ENCODE measurements at regions not wholly inside any gene's neighbourhood (a gene's known extent, or its start where the extent isn't known, plus 50 kb on each side); places are given as distances from the start of the nearest gene placed in this dataset.
"Not testable (repeated sequence)": the region's sequence is repeated elsewhere in the genome, so short reads cannot be mapped to it uniquely, and the experiment has no call there.

DNA sequence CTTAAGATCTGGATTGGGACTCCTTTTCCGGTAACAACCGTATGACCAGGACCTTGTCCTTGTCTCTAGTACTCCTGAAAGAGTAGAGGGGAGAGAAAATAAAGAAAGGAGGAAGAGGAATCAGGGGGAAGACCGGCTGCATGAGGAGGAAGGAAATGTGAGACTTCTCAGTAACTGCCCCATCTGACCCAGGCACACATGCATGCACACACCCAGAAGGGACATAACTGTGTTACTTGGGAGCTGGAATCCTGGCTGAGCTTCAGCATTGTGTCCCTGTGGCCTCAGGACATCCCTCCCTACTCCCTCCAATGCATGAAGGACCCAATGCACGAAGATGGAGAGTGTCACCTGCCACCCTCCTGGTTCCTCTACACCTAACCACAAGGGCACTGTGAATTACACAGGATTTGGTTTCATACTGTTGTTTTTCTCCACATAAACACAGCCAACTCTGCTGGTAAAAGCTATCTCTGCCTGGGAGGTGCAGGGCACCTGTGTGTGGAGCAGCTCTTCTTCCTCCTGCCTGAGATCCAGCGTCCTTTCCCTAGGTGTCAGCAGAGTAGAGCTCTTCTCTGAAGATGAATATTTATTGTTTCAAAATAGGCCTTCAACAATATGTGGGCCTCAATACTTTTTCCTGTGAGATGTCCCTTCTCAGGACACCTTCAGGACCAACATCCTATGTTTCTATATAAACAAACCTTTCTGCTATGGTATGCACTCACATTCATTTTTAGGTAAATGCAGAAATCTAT lies 574.1 kb upstream of the ID2 start:
- no peak for DNase-seq

DNA sequence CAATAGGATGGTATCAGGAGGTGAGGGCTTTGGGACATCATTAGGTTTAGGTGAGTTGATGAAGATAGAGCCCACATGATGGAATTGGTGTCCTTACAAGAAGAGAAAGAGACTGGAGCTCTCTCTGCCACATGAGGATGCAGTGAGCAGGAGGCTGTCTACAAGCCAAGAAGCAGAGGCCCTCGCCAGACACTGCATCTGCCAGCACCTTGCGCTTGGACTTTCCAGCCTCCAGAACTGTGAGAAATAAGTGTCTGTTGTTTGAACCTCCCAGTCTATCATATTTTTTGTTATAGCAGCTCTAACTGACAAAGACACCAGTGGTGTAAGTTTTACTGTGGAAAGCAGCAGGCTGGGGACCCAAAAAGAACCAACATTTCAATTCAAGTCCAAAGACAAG lies 571.1 kb upstream of the ID2 start:
- DNase-seq: no peak

DNA sequence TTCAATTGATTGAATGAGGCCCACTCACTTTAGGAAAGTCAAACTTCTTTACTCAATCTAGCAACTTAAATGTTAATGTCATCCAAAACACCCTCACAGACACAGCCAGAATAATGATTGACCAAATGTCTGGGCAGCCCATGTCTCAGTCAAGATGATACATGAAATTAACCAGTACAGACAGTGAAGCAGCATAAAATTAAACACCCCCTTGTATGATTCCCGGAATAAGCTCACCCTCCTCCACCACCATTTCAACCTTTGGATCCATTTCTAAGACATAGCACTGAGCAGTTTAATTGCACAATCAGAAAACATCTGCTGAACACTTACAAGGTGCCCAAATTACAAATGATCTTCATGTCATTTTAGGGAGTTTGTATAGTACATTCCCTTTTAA lies 570.7 kb upstream of the ID2 start:
- DNase-seq: no peak

DNA sequence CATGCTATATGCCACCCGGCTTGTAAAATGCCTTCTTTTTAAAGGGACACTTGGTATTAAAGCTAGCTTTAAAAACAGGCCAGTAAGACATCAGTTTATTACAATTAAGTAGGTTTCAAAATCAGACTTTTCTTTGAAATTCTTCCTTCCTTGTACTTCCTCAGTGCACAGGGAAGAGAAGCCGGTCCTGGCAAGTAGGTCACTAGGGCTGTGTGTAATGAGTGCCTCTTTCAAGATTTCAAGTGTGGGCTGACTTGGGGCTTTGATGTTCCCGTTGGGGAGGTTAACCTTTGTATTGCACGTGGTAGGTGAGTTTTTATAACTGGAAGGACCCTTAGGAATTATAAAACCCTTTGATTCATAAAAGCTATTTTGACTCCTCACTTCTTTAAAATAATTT lies 566.4 kb upstream of the ID2 start:
- no peak for DNase-seq

DNA sequence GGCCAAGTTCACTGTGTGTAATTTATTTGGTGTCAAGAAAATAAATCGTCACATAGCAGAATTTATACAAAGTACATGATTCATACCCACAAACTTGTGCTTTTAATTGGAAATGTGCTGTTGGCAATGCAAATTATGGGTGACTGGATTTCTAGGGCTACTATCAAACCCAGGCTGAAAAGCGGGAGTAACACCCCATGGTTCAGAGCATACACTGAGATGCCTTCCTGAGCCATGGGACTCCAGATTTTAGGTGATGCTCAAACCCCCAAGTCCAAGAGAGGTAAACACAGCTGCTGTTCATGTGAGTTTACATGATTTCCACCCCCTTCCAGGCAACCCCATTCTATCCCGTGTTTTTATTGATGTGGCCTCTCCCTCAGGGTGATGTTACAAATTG lies 565.9 kb upstream of the ID2 start:
- DNase-seq: no peak

DNA sequence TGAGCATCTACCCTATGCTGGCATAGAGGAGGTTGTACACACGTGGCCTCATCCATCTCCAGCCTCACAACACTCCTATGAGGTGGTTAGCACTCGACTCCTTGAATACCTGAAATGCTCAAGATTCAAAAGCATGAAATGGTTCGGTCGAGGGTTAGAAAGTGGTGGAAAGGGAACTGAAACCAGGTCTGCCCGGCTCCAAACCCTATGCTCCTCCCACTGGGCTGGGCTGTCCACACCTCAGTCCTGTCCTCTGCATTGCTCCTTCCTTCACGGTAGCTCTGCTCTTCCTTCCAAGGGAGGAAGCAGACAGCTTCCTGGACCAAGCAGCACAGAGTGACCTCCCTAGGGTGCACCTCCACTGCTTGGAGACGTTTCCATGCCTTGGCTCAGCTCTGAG lies 565.2 kb upstream of the ID2 start:
- no peak for DNase-seq

DNA sequence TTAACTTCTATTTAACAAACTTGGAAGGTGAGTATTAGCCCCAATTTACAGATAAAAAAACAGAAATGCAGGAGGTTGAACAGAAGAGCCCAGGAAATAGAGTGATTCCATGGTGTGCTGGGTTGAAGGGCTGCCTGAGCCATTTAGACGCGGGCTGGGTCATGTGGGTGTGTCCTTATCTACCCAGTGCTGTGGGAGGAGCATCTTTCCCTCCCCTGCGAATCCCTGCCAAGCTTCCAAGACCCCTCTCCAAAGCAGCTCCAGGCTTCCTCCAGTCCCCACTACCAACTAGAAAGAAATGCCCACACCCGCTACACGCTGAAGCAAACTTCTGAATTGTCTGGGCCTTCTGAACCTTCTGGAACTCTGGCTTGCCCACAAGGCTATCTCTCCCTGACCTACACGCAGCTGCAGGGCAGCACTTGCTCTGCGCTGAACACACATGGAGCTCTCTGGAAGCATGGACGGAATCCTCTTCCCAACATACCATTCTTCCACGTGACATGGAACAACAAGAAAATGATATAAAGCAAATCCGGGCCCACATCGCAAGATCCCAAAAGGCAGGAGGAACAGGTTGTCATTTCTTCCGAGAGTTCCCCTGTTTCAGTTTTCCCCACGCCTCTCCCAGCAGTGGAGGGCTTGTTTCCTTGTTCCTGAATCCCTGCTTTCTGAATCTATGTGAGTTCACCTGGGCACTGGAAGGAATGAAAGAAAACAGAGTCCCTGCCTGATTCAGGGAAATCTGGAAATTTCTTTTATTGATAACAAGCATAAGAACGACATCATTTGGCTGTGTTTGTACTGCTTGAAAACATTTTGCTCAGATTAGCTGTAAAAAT lies 562.7 kb upstream of the ID2 start:
- no peak for DNase-seq

DNA sequence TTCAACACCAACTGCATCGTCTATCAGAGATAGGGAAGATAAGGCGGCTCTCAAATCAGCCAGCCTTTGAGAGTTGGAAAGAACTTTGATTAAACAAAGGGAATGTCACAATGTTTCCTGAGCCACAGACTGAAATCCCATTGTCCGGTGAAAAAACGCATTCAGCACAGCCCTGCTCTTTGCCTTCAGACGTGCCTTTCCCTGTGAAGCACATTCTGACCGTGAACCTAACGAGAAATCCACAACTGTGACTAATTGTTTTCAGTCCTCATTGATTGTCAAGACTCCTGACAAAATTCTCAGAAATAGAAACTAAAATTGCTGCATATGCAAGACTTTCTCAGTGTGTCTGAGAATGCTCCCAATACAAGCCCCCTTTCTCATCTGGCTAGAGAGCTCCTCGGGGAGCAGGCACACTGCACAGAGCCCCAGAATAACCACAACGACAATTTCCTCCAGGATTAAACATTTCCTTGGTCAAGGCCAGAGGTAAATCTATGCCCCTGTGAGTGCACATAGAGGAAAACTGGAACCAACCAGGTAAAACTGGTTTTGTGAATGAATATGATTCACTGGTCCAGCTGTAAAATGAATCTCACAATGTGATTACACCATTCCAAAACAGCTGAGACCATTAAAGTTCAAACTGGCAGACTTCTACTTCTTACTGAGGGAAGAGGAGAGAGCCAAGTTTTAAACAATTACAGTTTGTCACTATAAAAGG lies 561.9 kb upstream of the ID2 start:
- DNase-seq: no peak

DNA sequence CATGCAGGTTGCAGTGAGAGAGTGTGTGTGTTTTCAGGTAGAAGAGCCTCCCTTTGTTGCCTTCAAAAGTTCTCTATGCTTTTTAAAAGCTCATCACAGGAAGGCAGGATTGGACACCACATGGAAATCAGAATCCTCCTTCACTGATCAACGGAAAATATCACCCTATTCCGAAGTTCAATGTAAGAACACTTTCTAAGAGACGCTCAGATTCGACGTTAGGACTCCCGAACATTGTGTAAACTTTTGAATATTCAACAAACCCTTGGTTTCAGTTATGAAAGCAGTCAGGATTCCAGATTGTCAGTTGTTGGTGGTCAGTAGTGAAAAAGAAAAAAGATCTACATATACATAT lies 561.4 kb upstream of the ID2 start:
- DNase-seq: no peak

DNA sequence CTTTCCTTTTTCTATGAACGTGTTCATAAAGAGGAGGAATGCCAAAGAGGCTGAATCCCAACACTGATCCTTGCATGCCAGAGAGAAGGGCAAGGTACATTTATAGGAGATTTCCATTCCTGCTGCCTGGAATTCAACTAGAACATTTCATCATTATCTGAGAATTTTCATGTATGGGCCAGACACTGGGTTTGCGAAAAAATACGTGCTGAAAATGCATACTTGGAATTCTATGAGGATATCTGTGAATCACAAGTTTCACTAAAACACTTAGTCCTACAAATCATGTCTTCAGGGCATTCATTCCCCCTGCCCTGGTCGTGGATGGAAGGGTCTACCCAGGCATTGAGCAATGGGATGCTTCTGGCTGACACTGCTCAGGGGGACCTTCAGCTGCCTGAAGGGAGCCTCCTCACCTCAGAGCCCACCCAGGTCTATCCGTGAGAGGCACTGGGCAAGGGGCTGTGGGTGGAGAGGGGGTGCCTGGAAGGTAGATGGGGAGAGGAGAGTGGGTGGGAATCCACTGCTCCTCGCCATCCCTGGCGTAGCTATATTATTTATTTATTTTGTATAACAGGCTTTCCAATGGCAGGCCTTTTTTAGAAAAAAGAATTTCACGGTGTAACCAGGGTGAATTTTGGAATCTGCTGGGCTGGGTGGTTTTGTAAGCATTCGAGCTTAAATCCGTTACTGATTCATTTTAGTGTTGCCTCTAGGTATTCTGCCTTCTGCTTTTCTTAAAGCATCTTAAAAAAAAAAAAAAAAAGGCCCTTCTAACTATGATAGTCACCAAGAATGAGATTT lies 560.6 kb upstream of the ID2 start:
- no peak for DNase-seq

DNA sequence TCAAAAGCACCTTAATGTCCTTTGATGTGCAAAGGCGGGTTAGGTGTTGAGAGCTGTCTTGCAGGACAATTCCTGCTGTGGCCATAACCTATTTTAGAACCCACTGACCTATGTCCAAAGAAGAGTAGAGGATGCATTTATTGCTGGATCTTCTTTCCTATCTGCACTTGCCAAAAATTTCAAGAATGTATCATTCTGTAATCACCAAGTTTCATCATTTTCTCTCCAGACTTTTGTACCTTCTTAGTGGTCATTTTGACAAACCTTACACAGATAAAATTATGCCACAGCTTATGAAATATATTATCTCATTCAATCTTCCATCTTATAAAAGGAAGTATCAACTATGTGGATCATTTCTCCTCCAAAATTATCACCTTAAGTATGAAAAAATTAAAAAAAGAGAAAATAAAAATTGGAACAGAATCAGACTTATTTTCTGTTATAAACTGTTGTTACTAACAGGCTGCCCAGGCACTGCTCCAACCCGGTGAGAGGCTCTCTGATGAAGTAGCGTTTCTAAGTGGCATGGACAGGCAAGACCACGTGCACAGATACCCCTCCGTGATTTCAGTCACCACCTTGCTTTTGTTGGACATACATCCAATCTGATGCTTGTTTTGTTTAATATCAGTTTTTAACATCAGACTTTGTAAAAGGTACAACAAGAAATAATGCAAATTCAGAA lies 559.9 kb upstream of the ID2 start:
- DNase-seq: no peak

DNA sequence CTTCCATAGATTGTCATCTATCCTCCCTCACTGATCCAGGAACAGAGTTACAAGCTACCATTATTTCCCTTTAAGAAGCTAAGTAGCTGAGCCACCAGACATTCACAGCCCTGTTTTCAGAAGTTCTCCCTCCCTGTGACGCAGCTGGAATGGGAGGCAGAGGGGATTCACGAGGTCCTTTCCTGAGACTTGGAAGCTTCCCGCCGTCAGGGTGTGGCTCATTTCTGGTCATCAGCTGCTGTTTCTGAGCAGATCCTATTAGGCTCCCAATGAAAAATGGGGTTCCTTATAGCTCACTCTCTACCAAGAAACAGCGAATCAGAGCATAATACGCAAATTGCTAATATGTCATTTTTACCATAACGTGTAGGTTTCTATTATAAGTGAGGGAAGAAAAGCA lies 559.3 kb upstream of the ID2 start:
- no peak for DNase-seq

DNA sequence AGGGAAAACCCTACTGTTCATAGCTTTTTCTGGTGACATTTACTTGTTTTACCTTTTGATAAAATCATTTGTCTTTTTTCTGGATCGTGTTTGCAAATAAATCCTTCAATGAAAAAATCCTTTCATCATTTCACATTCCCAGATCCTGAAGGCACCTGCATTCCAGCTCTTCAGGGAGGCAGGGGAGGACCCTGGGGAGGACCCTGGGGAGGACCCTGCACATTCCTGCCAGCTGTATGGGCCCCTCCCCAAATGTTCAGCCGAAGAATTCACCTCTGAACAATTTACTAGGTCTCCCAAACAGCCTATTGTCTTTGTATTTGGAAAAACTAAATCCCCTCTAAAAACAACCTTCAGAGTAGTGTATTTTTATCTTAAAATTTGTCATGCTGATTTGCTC lies 558.4 kb upstream of the ID2 start:
- DNase-seq: no peak

DNA sequence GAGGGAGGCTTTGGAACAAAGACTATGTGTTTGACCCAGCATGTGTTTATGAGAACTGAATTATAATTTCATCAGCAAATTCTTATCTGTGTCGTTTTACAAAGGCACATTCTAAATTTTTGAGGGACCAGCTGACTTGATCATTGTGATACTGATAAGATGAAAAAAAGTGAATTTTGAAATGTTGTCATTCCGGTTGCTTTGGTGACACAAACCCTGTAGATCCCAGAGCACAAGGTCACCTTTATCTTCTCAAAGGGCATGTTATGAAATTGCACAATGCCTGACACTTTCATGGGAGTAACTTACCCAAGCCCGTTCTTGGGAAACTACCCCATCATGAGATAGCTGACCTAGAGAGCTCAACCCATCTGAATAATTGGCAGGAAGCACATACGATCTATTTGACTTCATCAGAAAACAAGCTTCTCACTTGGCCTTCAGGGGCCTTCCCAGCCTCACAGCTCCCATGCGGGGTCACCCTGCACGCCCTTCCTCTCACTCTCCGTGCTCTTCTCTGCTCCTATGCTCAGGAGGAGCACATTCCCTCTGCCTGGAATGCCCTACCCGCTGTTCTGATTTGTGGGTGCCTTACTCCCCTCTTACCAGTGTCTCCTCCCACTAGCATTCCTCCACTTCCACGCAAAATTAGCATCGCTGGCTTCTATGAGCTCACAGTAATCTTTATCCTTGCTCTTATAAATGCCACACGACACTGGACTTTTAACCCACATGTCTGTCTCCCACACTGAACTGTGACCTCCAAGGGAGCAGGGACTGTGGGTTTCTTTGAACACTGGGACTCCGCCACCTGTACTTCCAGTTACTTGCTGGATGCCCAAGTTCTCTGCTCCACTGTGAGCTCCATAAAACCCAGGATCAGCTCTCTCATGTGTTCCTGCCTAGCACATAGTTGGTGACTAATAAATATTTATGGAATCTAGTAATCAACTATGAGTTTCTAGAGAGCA lies 555.8 kb upstream of the ID2 start:
- DNase-seq: no peak

DNA sequence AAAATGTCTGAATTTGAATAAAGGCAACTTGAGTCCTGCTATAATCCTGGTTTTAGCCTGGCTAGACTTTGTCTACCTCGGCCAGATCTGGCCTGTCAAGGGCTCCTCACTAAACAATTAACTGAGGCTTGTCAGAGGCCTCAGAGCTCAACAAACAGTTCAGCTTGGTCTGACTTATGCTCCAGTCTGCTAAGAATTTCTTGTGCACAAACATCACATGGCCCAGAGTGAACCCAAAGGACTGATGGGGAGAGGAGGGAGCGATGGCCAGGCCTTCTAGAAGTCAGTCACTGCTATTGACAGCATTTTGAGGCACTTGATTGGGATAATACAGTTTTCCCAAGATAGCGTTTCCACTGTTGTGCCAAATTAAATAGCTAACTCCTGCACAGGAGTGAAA lies 555.1 kb upstream of the ID2 start:
- DNase-seq: no peak

DNA sequence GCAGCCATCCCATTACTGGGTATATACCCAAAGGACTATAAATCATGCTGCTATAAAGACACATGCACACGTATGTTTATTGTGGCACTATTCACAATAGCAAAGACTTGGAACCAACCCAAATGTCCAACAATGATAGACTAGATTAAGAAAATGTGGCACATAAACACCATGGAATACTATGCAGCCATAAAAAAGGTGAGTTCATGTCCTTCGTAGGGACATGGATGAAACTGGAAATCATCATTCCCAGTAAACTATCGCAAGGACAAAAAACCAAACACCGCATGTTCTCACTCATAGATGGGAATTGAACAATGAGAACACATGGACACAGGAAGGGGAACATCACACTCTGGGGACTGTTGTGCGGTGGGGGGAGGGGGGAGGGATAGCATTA lies 550.4 kb upstream of the ID2 start:
- not testable (repeated sequence) for DNase-seq

DNA sequence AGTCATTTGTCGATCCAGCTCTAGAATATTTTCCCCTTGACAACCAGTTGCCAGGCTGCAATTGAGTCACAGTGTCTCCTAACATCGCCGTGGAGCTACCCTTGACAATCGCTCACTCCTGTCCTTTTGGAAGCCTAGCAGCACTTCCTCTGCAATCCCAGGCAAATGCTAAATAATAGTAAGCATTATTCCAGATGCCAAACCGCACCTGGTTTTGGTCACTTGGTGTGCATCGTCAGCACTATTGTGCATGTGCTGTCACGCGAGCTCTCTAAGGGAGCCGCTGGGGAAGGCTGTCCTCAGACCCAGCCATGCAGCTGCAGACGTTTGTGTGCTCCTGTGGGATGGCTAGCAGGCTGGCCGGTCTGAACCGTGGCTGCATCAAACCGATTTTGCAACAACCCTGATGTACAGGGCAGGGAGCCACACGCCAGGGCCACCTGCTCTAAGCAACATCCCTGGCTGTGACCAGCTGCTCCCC lies 549.5 kb upstream of the ID2 start:
- no peak for DNase-seq

DNA sequence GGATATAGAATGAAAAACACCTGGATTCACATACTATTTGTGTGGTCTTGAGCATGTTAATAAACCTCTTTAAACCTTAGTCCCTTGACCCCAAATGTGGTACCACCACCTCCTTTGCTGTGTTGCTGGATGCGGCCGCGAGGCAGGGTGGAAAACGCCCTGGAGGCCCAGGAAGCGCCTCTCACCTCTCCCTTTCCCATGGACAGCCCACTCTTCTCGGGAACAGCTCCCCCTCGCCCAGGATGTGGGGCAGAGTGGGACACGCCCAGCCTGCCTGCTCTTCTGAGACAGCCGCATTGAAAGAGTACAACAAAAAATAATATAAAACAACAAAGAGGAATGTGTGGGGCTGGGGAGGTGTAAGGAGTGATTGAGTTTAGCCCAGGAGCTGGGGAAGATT lies 549.0 kb upstream of the ID2 start:
- DNase-seq: no peak

DNA sequence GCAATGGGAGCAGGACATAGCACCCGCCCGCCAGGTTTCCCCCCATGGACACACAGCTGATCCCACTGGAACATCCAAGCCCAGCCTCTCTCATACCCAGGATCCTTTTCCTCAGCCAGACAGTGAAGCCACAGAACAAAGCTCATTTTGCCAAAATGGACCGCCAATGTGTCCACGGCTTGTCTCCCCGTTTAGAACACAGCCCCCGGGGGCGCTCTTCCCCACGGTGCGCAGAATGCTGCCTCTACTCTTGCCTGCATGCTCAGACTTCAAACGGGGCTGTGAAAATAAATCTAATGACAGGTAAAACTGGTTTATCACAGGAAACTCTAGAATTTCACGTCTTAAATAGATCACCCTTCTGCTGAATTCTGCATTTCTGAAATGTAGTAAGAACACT lies 548.5 kb upstream of the ID2 start:
- DNase-seq: no peak

DNA sequence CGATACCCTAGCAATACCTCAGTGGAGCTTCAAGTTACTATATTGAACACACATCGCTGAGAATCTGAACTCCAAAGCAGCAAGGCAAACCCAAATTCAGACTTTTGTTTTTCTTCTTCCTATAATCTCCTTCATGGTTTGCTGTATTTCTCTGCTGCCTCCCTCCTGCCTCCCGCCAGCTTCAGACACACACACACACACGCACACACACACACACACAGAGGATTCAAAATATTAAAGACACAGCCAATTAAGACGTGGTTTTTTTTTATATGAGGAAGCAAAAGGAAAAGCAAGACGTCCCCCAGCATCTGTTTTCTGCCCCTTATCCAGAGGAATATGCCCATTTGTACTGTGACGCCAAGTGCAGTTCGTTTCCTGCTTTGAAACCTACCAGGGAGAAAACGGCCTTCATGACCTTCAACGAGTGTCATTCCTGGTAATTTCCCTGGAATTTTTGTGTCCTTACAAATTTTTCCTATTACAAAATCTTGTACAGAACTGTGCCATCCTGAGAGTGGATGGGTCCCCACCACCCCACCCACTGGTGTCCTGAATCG lies 547.9 kb upstream of the ID2 start:
- no peak for DNase-seq

DNA sequence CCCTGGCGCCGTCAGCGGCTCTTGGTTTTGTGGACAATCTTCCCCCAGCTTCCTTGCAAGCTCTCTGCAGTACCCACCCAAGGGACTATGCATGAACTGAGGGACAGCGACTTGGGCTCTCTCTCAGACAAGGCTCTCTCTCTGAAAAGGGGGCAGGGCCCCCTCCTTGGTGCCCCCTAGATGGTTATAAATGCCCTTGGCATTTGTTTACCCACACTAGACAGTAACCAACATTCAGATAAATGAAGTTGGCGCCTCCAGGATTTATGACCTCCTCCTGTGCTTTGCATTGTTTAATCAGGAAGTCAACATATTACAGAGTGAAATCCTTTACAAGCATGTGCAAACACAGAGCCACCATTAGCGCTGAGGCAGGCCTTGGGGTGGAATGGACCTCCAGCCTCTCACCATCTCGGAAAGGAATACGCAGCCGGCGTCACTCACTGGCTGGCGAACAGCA lies 547.4 kb upstream of the ID2 start:
- no peak for DNase-seq
